CD4-positive, alpha-beta T cell treated with Interleukin-15 for 1 hour (primary cell): ENCODE measurements at regions not wholly inside any gene's neighbourhood (a gene's known extent, or its start where the extent isn't known, plus 50 kb on each side); places are given as distances from the start of the nearest gene placed in this dataset.
"Not testable (repeated sequence)": the region's sequence is repeated elsewhere in the genome, so short reads cannot be mapped to it uniquely, and the experiment has no call there.

Experiments used
- DNase-seq: peaks from one replicate; pipeline ENCODE4 v3.0.0-alpha.2; 2020

DNA sequence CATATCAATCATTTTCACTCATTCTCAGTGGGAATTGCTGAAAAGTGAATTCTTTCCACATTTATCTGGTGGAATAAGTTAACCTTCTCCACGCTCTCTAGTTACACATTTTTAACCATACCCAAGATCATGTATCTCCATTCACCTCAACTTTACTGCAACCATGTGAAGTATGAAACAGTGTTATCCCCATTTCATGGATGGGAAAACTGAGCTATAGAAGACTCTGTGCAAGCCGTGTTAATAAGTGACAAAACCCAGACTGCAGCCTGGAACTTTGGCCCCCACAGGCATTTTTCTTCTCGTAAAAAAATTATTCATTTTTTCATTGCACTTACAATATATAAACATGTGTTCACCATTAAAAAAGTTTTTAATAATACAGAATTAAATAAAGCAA is 82.4 kb upstream of the CCND2 start:
- no peak for DNase-seq

DNA sequence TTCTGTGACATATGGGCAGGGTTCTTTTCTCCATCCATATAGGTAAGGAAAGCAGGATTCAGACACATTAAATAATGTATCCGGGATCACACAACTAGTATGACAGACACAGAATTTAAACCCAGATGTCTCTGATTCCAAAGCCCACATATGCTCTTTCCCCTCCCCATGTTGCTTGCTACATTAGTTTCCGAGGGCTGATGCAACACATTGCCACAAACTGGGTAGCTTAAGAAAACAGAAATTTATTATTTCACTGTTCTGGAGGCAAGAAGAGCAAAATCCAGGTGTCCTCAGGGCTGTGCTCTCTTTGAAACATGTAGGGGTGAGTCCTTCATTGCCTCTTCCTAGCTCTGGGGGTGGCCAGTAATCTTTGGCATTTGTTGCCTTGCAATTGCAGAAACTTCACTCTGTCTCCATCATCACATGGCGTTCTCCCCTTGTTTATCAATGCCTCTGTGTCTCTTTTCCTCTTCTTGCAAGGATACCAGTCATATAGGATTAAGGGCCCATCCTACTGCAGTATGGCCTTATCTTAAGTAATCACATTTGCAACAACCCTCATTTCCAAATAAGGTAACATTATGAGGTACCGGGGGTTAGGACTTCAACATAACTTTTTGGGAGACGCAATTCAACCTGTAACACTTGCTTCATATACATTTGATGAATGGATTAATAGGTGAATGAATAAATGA is 83.0 kb upstream of the CCND2 start:
- DNase-seq = no peak

DNA sequence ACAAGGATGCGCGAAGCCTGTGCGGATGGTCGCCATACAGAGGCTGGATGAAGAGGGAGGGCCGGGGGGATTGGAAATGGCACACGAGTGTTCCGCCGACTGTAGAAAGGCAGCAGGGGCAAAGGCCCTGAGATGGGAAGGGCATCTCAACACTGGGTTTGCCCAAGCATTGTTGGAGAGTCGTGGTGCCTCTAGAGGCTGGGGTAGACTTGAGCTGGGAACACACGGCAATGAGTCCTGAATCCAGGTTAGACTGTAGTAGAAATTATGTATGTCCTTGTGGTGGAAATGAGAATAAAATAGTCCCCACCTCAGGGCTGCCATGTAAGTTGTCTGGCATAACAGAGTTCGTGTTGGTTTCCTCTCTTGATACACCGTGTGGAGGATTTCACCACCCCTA is 83.8 kb upstream of the CCND2 start:
- no peak for DNase-seq

DNA sequence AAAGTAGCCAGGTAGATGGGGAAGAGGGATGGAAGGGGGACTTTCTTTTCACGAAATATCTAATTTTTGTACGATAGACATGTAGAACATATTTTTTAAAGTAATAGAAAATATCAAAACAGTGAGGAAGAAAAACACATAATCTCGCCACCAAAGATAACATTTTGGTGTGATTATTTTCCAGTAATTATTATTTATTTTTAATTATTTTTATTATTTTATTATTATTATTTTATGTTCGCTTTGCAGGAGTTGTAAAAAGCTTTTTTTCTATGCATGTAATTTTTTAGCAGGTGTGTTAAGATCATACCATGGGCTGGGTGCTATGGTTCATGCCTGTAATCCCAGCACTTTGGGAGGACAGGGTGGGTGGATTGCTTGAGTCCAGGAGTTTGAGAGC is 85.6 kb upstream of the CCND2 start:
- DNase-seq = no peak

DNA sequence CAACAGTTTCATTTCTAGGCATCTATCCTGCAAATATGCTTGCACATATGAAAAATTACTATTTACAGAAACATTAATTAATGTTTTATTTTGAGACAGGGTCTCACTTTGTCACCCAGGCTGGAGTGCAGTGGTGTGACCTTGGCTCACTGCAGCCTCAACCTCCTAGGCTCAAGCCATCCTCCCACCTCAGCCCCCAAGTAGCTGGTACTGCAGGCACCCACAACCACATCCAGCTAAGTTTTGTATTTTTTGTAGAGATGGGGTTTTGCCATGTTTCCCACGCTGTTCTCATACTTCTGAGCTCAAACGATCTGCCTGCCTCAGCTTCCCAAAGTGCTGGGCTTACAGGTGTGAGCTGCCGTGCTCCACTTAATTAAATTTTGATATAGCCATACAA is 86.2 kb upstream of the CCND2 start:
- not testable (repeated sequence) for DNase-seq

DNA sequence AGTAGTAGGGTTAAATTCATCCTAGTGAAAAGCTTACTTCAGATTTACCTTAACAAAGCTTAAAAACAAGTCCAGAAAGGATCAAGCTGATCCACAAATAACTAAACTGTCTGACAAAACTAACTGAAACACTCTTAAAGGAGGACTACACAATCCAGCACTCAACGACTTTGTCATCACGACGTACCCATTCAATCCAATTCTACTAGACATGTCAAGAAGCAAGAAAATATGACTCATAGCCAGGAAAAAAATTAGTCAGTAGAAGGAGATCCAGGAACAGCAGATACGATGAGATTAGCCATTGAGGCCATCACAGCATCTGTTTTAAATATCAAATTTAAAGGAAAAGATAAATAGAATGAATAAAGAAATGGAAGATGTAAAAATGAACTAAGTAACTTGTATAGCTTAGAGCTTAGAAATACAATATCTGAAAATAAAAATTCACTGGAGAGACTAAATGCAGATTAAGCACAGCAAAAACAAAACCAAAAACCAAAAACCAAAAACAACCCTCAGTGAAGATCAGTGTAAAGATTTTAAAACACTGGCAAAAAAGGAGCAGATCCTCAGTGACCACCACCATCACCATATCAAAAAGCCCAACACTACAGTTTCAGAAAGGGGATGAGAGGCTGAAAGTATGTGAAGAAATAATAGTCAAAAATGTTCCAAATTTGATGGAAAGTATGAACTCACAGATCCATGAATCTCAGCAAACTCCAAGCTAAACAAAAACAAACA is 95.0 kb upstream of the CCND2 start:
- no peak for DNase-seq

DNA sequence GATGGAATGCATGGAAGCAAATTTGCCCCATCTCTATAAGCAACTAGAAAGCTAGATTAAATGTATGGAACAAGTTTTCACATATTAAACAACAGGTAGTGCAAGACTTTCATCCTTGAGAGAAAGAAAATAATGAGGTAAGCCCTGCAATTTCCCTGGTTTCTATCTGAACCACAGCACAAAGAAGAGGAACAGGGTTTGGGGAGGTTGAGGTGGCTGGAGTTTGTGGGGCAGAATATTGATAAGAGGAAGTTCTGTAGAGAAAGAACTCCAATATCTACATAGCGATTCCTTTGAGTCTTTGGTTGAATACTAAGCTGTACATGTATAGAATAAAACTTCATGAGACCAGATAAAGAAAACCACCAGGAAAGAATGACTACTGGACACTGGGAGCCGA is 96.3 kb upstream of the CCND2 start:
- no peak for DNase-seq

DNA sequence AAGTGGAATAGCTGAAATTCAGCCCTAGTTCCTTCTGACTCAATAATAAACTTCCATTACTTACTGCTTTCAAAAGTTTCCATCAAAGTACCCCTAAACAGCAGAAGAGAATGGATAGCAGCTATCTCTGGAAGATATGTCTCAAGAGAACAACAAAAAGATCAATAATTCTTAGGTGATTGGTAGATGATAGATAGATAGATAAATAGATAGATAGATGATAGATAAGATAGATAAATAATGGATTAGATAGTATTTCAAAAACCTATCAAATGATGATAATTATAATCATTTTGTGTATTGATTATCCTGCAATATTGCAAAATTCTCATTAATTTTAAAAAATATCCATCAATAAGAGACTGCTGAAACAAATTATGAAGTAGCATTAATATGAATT is 97.4 kb upstream of the CCND2 start:
- no peak for DNase-seq

DNA sequence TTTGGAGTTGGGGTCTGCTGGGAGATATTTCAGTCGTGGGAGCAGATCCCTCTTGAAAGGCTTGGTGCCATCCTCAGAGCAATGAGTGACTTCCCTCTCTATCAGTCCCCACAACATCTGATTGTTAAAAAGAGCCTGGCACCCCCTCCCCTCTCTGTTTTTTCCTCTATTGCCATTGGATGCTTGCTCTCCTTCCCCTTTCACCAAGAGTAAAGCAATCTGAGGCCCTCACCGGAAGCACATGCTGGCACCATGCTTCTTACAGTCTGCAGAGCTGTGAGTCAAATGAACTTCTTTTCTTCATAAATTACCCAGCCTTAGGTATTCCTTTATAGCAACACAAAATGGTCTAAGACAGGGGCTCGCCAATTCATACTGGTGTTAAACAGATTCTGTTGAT is 99.1 kb upstream of the CCND2 start:
- no peak for DNase-seq

DNA sequence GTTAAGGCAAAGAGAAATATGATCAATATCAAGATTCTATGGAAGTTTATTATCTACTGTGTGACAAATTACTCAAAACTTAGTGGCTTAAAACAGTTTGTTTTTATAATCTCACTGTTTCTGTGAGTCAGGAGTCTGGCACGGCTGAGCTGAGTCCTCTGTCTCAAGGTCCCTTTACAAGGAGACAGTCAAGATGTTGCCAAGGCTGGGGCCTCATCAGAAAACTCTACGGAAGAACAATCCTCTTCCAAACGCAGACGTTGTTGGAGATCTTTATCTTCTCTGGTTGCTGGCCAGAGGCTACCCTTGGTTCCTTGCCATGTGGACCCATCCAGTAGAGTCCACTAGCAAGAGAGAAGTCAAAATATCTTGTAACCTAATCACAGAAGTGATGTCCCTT is 100.6 kb upstream of the CCND2 start:
- DNase-seq = no peak

DNA sequence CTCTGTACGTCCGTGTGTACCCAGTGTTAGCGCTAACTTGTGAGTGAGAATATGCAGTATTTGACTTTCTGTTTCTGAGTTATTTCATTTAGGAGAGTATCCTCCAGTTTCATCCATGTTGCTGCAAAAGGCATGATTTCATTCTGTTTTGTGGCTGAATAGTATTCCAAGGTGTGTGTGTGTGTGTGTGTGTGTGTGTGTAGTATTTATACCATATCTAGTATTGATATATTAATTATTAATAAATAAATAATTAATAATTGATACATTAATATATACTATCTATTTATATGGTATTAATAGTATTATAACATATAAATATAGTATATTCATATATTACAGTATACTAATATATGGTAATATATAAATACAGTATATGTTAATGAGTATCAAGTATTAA is 101.8 kb upstream of the CCND2 start:
- no peak for DNase-seq

DNA sequence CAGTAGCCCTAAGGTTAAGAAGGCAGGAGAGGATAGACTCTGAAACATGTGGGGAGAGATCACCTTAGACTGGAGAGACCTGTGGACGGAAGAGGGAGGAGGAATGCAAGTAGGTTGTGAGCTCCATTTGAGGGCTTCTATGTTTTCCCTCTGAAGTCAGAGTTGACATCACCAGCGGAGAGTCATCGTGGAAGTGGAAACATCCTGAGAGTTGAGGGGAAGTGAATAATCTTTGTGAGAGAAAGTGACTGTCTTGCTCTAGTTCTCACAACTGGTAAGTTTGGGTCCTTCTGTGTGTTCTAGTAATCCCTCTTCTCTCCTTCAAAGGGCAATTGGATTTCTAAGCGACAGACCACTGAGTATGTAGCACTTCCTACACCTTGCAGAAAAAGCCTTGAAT is 103.6 kb upstream of the CCND2 start:
- DNase-seq = no peak

DNA sequence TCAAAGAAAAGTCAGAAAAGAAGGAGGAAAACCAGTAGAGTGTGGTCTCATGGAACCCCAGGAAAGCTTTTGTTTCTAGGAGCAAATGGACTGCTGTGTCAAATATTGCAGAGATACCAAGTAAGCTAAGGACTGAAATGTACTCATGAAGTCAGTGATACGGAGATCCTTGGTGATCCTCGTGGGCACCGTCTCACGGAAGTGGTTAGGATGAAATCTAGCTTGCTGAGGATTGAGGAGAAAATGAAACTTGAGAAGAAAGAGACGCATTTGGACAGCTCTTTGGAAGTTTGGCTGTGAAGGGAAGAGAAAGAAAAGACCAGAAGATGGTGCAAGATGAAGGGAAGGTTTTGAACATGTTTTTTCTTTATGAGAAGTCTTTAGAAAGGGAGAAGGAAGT is 104.0 kb upstream of the CCND2 start:
- DNase-seq = no peak

DNA sequence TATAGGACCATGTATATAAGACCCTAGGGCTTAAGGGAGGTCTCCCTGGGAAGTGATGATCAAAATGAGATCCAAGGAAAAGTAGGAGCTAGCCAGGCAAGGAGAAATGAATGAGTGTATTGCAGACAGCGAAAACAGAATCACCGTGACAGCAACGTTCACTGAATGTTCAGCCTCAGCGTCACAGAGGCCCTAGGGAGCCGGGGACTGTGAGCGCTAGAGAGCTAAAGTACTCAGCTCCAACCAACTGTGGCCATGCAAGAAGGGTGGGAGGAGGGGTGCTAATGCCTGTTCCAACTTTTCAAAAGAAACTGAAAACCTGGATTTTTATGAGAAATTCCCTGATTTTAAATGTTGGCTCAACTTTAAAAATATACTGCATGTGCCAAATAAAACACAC is 105.5 kb upstream of the CCND2 start:
- no peak for DNase-seq

DNA sequence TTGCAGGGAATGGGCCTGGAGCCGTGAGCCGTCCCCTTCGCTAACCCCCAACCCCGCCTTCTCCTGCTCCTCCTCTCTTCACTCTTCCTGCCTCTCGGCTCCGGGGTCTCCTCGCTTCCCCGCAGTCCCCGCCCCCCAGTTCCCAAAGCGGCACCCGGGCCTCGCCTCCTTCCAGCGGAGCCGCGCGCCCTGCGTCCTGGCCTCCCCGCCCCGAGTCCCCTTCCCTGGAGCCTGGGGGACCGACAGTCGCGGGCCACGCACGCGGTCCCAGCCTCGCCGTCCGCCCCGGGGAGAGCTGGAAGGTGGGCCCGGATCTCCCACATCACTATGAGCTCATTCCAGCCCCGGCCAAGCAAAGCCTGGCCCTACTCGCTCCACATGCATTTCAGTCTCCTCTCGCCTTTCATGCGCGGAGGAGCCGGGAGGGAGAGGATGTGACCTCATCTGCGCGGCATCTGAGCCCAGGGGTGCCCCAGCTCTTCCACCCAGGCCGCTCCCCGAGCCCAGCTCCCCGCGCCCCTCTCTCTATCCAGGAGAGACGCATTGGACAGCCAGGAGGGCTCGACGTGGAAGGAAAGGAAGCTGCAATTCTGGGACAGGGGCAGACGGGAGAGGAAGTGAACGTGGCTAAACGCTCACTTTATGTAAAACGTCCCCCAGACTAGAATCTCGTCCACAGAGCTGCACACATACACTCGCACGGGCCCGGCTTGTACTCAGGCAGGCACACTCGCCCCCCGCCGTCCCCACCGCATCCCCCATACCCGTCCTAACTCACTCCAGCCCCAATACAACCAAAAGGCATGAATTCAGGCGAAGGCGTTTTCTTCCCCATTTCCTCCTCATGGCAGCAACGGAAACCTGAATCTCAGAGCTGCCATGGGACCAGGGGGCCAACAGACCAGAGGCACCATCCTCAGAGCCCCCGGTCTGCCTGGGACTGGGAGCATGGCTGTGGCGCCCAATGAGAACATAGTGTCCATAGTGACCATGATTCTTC is 108.7 kb upstream of the CCND2 start:
- DNase-seq = peak; percentile 63

DNA sequence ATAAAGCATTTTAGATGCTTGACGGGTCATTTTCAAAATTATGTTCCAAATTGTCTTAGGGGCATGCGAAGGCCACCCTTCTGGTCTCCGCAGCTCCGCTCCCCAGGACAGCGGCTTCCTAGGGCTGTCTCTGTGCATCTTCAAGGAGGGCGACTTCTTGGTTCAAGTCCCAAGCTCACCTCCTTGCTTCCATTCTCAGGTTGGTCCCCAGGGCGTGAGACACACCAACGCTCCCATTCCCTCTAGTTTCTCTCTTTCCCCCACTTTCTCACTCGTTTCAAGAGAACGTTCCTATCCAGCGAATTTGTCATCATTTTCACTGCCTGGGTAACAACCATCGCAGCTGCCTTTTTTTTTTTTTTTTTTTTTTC is 109.4 kb upstream of the CCND2 start:
- DNase-seq = no peak

DNA sequence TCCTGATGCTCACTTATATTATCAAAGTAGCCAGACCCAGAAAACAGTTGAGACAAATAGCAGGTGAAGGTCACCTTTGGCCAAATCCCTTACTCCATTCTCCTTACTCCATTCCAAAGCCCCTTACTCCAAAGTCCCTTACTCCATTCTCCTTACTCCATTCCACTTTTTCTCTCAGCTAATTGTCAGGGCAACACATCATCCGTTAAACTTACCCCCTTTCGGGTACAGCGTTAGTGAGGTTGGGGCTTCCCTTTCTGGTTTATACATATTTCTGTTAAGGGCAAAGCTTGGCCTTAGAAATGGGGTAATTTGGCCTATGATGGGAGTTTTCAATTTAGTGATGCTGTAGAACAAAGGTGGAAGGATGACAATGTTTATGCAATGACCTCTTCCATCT is 111.8 kb upstream of the CCND2 start:
- DNase-seq = no peak

DNA sequence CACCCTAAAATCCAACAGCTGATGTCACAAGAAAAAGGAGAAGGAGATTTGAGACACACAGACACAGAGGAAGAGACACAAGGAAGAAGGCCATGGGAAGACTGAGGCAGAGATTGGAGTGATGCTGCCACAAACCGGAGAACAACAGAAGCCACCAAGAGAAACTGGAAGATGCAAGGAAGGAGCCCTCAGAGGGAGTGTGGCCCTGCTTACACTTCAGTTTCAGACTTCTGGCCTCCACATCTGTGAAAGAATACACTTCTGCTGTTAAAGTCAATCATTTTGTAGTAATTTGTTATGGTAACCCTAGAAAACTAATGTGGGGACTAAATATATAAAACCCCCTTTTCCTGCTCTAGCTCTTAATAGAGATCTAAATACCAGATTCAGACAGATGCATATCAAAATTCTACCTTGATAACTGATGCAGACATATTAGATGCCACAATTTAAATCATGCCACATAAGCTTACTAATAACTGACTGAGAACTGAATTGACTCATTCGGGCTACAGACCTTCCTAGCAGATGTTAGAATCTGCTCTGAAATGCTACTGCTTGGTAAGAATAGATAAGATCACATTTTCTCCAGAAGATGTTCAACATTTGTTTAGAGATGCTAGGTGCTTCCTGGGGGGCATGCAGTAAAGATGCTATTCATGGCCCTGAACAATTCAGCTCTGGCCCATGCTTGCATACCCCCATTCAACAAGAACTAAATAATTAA is 113.1 kb upstream of the CCND2 start:
- DNase-seq = no peak

DNA sequence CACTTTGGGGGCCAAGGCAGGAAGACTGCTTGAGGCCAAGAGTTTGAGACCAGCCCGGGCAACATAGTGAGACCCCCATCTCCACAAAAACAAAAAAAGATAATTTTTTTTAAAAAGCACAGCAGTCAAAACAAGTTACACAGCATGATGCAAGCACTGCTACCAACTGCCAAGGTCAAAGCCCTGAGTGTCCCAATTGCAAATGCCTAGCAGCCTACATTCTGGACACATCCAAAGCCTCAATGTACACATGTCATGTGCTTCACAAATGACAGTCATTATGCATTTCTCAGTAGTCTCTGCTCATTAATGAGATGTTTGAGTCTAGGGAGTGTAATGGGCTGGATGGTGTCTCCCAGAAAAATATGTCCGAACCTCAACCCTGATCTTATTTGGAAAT is 113.7 kb upstream of the CCND2 start:
- no peak for DNase-seq

DNA sequence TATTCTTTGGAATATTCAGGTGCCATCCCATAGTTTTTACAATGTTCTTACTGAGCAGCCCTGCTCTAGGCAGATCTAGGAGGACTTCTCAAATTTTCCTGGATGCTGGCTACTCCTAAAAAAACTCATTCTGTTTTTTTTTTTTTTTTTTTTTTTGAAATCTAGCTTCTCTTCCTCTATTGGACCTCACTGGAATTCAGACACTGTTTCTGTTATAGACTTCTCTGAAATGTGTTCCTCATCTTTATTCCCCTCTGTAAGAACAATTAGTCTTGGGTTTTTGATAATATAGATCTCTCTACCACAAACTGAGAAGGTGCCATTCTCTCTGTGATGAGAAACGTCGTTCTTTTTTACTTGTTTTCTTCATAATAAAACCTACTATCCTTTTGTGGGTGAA is 115.3 kb upstream of the CCND2 start:
- DNase-seq = no peak

DNA sequence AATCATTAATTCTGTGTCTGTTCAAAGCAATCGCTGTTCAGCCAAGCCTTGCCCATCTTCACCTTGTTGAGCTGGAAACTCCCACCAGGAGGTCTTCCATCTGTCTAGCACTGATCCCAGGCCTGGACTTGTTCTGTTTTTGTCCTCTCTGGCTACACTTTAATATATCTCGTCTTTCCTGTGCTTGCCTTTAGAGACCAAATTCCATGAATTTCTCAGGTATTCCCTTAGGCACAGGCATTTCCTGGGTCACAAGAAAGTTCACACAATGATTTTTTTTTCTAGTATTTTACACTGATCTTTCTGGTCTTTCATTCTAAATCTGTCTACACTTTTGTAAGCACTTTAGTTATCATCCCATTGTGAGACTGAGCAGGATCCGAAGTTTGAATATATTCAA is 116.4 kb upstream of the CCND2 start:
- no peak for DNase-seq

DNA sequence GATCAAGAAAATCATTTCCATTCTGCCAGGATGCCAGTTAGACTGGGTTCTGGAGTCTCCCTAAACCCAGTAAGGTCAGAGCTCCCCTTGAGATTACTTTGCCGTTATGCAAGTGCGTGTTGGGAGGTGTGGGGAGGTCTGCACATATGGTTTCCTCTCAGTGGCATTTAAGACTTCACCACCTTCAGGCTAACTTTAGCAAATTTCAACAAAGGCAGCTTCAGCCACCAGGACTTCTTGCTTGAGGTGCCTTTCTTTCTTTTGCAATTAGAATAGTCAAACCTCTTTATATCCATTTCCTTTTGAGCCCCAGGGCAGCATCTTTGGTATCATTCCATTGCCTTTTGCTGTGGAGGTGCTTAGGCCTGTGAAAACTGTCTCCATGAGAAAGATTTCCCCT is 117.2 kb upstream of the CCND2 start:
- DNase-seq = no peak

DNA sequence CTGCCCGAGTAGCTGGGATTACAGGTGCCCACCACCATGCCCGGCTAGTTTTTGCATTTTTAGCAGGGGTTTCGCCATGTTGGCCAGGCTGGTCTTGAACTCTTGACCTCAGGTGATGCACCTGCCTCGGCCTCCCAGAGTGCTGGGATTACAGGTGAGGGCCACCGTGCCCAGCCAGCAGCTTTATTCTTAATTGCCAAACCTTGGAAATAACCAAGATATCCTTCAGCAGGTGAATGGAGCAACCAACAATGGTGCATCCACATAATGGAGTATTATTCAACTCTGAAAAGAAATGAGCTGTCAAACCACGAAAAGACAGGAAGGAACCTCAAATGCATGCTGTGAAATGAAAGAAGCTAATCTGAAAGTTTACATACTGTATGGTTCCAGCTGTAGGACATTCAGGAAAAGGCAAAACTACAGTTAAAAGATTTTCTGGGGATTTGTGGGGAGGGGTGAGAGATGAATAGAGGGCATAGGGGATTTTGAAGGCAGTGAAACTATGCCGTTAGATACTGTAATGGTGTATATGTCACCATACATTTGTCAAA is 118.8 kb upstream of the CCND2 start:
- DNase-seq = no peak
